ENCODE measurements at regions not wholly inside any gene's neighbourhood (a gene's known extent, or its start where the extent isn't known, plus 50 kb on each side); places are given as distances from the start of the nearest gene placed in this dataset.

- H3K4me3 ChIP-seq (ENCODE audit: low read depth, low read length) = no peak overlapping the region
- TF ChIP-seq CTCF (IDR thresholded peaks at IDR 0.05; ENCODE audit: borderline replicate concordance, insufficient read depth, low read depth, low read length) = no peak
Observed at GRCh38 chr2:195057001-195057400, 600.0 kb upstream of the SLC39A10 start.

- no peak overlapping the region for H3K4me3 ChIP-seq (ENCODE audit: low read depth, low read length)
- TF ChIP-seq CTCF (IDR thresholded peaks at IDR 0.05; ENCODE audit: borderline replicate concordance, insufficient read depth, low read depth, low read length) = no peak
Observed at GRCh38 chr2:195055996-195056395, 601.0 kb upstream of the SLC39A10 start.

- TF ChIP-seq CTCF (IDR thresholded peaks at IDR 0.05; ENCODE audit: borderline replicate concordance, insufficient read depth, low read depth, low read length) = no peak
Observed at GRCh38 chr2:195051401-195051800, 605.6 kb upstream of the SLC39A10 start.

GRCh38 chr2:195049372-195050031 is 607.5 kb upstream of the SLC39A10 start:
- TF ChIP-seq CTCF (IDR thresholded peaks at IDR 0.05; ENCODE audit: borderline replicate concordance, insufficient read depth, low read depth, low read length) = no peak
- no peak overlapping the region for H3K4me3 ChIP-seq (ENCODE audit: low read depth, low read length)

More at GRCh38 chr2:195051401-195051800, 605.6 kb upstream of the SLC39A10 start:
- H3K4me3 ChIP-seq (ENCODE audit: low read depth, low read length) = no peak overlapping the region

GRCh38 chr2:195047955-195048354 is 609.1 kb upstream of the SLC39A10 start:
- no peak for TF ChIP-seq CTCF (IDR thresholded peaks at IDR 0.05; ENCODE audit: borderline replicate concordance, insufficient read depth, low read depth, low read length)
- H3K4me3 ChIP-seq (ENCODE audit: low read depth, low read length) = no peak overlapping the region

GRCh38 chr2:195044801-195045200 is 612.2 kb upstream of the SLC39A10 start:
- no peak for TF ChIP-seq CTCF (IDR thresholded peaks at IDR 0.05; ENCODE audit: borderline replicate concordance, insufficient read depth, low read depth, low read length)

GRCh38 chr2:195038153-195038552 is 618.9 kb upstream of the SLC39A10 start:
- H3K4me3 ChIP-seq (ENCODE audit: low read depth, low read length) = no peak overlapping the region
- no peak for TF ChIP-seq CTCF (IDR thresholded peaks at IDR 0.05; ENCODE audit: borderline replicate concordance, insufficient read depth, low read depth, low read length)

More at GRCh38 chr2:195044801-195045200, 612.2 kb upstream of the SLC39A10 start:
- no peak overlapping the region for H3K4me3 ChIP-seq (ENCODE audit: low read depth, low read length)
